H1 (cell line): ENCODE measurements at regions not wholly inside any gene's neighbourhood (a gene's known extent, or its start where the extent isn't known, plus 50 kb on each side); places are given as distances from the start of the nearest gene placed in this dataset.

Experiments
- EGR1 ChIP-seq: IDR thresholded peaks from 2 replicates; pipeline ENCODE4 v1.6.1; 2011; ENCODE audit warnings: low read depth, low read length, borderline replicate concordance
- KDM5A ChIP-seq: fragments of 200-600 bp; IDR thresholded peaks from 2 replicates; pipeline ENCODE4 v1.7.1; 2012; ENCODE audit warnings: mild to moderate bottlenecking, low read length, inconsistent platforms, mixed read lengths
- POLR2A ChIP-seq, 2 experiments: IDR thresholded peaks; 1 replicate in 1 of 2; 2 replicates in 1 of 2; pipeline ENCODE4 v1.6.1; 2011; ENCODE audit warnings: low read depth in 2 of 2, low read length in 2 of 2, mild to moderate bottlenecking in 2 of 2; ENCODE audit errors: control extremely low read depth in 1 of 2
- POLR2AphosphoS5 ChIP-seq: IDR thresholded peaks from 2 replicates; pipeline ENCODE4 v1.6.1; 2011; ENCODE audit warnings: low read depth, low read length
- TAF1 ChIP-seq: IDR thresholded peaks from 2 replicates; pipeline ENCODE4 v1.6.1; 2011; ENCODE audit warnings: mild to moderate bottlenecking, low read depth, low read length
- TF ChIP-seq, protein P1 (sequence below), 3 experiments: IDR thresholded peaks; 1 replicate in 2 of 3; 2 replicates in 1 of 3; pipeline versions ENCODE4 v1.5.1 to v1.6.1; 2011; ENCODE audit warnings: low read length in 3 of 3, mild to moderate bottlenecking in 3 of 3, inconsistent platforms in 2 of 3, low read depth in 1 of 3, moderate library complexity in 1 of 3; ENCODE audit not compliant: insufficient read depth in 1 of 3; ENCODE audit errors: control extremely low read depth in 1 of 3

DNA sequence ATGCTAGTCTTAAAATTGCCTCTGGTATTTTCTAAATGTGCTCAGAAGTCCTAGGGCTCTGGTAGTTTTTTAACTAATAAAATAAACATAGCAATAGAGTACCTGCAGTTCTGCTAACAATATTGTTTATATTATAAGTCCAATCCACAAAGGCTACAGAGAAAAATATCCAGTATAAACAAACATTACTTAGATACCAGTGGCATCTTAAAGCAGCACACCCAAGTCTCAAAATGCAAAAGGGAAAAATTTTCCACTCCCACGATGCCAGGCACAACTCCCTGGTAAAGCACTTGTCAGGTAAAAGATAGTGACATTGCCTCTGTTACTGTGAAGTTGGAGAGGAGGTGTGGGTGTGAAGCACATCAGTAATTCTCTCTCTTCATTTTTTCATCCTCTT is 123.3 kb downstream of the OGFRL1 start:
- no peak for TF ChIP-seq TAF1
- TF ChIP-seq, protein P1, sequence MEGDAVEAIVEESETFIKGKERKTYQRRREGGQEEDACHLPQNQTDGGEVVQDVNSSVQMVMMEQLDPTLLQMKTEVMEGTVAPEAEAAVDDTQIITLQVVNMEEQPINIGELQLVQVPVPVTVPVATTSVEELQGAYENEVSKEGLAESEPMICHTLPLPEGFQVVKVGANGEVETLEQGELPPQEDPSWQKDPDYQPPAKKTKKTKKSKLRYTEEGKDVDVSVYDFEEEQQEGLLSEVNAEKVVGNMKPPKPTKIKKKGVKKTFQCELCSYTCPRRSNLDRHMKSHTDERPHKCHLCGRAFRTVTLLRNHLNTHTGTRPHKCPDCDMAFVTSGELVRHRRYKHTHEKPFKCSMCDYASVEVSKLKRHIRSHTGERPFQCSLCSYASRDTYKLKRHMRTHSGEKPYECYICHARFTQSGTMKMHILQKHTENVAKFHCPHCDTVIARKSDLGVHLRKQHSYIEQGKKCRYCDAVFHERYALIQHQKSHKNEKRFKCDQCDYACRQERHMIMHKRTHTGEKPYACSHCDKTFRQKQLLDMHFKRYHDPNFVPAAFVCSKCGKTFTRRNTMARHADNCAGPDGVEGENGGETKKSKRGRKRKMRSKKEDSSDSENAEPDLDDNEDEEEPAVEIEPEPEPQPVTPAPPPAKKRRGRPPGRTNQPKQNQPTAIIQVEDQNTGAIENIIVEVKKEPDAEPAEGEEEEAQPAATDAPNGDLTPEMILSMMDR (IDR thresholded peaks at IDR 0.05; ENCODE audit: control extremely low read depth in 1 of 3, insufficient read depth in 1 of 3, low read depth in 1 of 3, low read length in 3 of 3): no peak
- no peak for TF ChIP-seq POLR2AphosphoS5
- TF ChIP-seq KDM5A: no peak
- TF ChIP-seq EGR1: no peak
- no peak for TF ChIP-seq POLR2A (IDR thresholded peaks at IDR 0.05; ENCODE audit: control extremely low read depth in 1 of 2, low read depth in 2 of 2, low read length in 2 of 2)
